ENCODE measurements at regions not wholly inside any gene's neighbourhood (a gene's known extent, or its start where the extent isn't known, plus 50 kb on each side); places are given as distances from the start of the nearest gene placed in this dataset.

DNA sequence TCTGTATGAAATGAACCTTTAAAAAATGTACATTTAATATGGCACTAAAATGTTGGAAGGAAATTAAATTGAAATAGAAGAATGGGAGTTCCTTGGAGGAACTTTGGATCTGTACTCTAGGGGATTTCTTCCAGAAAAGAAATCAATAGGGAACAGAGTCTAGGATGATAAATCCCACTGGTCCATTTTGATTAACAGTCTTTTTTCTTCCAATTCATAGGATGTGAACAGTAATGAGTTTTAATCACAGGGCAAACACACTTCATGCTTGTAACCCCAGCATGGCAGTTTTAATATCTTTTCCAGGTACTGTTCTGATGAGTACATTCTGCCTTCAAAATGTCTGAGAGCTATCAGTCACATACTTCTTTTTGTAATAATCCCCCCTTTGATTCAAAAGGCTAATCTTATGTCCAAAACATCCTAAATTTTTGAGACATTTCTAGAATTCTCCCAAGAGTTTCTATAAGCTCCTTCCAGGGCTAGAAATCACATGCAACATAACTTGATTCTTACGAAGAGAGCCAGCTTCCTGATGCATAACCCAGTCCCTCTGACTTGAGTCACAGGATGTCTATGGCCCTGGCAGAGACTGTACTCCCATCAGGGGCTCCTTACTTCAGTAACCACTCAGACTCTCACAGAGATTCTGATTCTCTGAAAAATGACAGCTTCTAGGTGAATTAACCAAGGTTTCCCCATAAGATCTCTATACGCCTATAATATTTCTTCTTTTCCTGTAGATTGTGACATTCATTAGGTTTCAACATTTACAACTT, 112.9 kb downstream of the SLC36A4 start:
- no TSS peak for BruUV-seq (replicated peaks)
- Histone ChIP-seq H3K4me2 (ENCODE audit: low read depth, low read length) (no peak overlapping the region), H3K27ac (ENCODE audit: insufficient read depth, low read length) (no peak overlapping the region), H3K9me3 (ENCODE audit: control insufficient read depth, insufficient read depth, low read length) (no peaks in the 10 kb centered on the region), H2BK20ac (ENCODE audit: low read depth, low read length) (no peak overlapping the region), H3K4ac (ENCODE audit: low read depth, low read length) (no peak overlapping the region), H3K23ac (ENCODE audit: low read depth, low read length) (no peak overlapping the region), H3K4me3 (ENCODE audit: insufficient read depth, low read depth, low read length) (no peak overlapping the region), H4K5ac (ENCODE audit: low read depth, low read length) (no peak overlapping the region), H4K20me1 (ENCODE audit: insufficient read depth, low read length) (no peaks in the 10 kb centered on the region), H2AFZ (replicated peaks; ENCODE audit: low read length, poor library complexity) (no peak overlapping the region), H3K27me3 (ENCODE audit: control insufficient read depth, insufficient read depth, low read length) (no peaks in the 10 kb centered on the region), H3K18ac (ENCODE audit: low read depth, low read length) (no peak overlapping the region), H3K79me1 (ENCODE audit: low read depth in 1 of 2, low read length in 2 of 2) (no peaks in the 10 kb centered on the region), H3K9me1 (ENCODE audit: insufficient read depth, low read length) (no peaks in the 10 kb centered on the region), H2BK15ac (ENCODE audit: low read depth, low read length) (no peak overlapping the region), H3K9ac (ENCODE audit: low read depth, low read length) (no peak overlapping the region), H4K8ac (ENCODE audit: low read depth in 2 of 2, low read length in 2 of 2) (no peak overlapping the region), H3K4me1 (ENCODE audit: control insufficient read depth, insufficient read depth, low read length) (no peaks in the 10 kb centered on the region), H2BK5ac (ENCODE audit: low read depth, low read length, poor library complexity, severe bottlenecking) (no peak overlapping the region), H2BK120ac (ENCODE audit: low read depth, low read length) (no peak overlapping the region), H3K36me3 (ENCODE audit: control insufficient read depth, insufficient read depth, low read length) (no peaks in the 10 kb centered on the region), H2AK5ac (ENCODE audit: low read depth, low read length) (no peak overlapping the region), H3K56ac (ENCODE audit: extremely low read depth, insufficient read depth, low read length) (no peak overlapping the region), H4K91ac (ENCODE audit: insufficient read depth, low read depth, low read length) (no peak overlapping the region), H2AK9ac (replicated peaks; ENCODE audit: low read depth, low read length, poor library complexity) (no peak overlapping the region), H3K14ac (replicated peaks; ENCODE audit: low read depth, low read length) (no peak overlapping the region)
- TF ChIP-seq RFX5 (IDR thresholded peaks at IDR 0.05; ENCODE audit: low read depth, low read length): no peak
- no peak for TF ChIP-seq CEBPB (IDR thresholded peaks at IDR 0.05; ENCODE audit: low read depth, low read length)
- TF ChIP-seq MAFK (IDR thresholded peaks at IDR 0.05; ENCODE audit: low read depth, low read length): no peak
- no CpG with 5 or more reads among the region's 2 CpGs for WGBS, 2 experiments (ENCODE audit: extremely low coverage in 2 of 2, insufficient read length in 1 of 2)
- ATAC-seq (ENCODE audit: low read depth) (no peak), DNase-seq (peak; percentile 44)
- intact Hi-C loops (cut with micrococcal nuclease) (no loop called here), in situ Hi-C loops (cut with MboI; ENCODE audit: low sequenced_read_pairs) (no loop called here), dilution Hi-C loops (cut with HindIII; ENCODE audit: low sequenced_read_pairs, unreplicated experiment) (no loop called here)
- CTCF ChIA-PET: no interaction called here
- POLR2A ChIA-PET (ENCODE audit: unreplicated experiment): interaction anchor here (0.6 kb wide), 1 partner anchor 31 kb away, joined by 11 read pairs; no protein-coding TSS in a partner anchor

All from IMR-90 (cell line).